Smooth muscle cell (in vitro differentiated cells): ENCODE measurements at regions not wholly inside any gene's neighbourhood (a gene's known extent, or its start where the extent isn't known, plus 50 kb on each side); places are given as distances from the start of the nearest gene placed in this dataset.

Experiments used
- DNase-seq: peaks from one replicate; lab custom pipeline; 2025; ENCODE audit not compliant: unreplicated experiment; lab: John Stamatoyannopoulos, UW
- H2AFZ ChIP-seq: fragments of 200-600 bp; sonication (generic); 2 replicates; pipeline ENCODE4 v1.6.0; 2016; ENCODE audit warnings: antibody characterized with exemption, low read depth, mild to moderate bottlenecking
- H3F3A ChIP-seq: fragments of 200-600 bp; sonication (generic); 2 replicates; pipeline ENCODE4 v1.6.0; 2017; ENCODE audit warnings: antibody characterized with exemption, low read depth
- H3K27ac ChIP-seq: fragments of 200-600 bp; sonication (generic); 2 replicates; pipeline ENCODE4 v1.5.1; 2016; ENCODE audit warnings: low read depth, mild to moderate bottlenecking
- H3K27me3 ChIP-seq: fragments of 200-600 bp; sonication (generic); 2 replicates; pipeline ENCODE4 v1.6.1; 2016; ENCODE audit warnings: low read depth, mild to moderate bottlenecking
- H3K36me3 ChIP-seq: fragments of 200-600 bp; sonication (generic); 2 replicates; pipeline ENCODE4 v1.5.1; 2016; ENCODE audit warnings: low read depth
- H3K4me1 ChIP-seq: fragments of 200-600 bp; sonication (generic); 2 replicates; pipeline ENCODE4 v1.5.1; 2016; ENCODE audit warnings: low read depth
- H3K4me2 ChIP-seq: fragments of 200-600 bp; sonication (generic); 2 replicates; pipeline ENCODE4 v1.6.0; 2016; ENCODE audit warnings: mild to moderate bottlenecking
- H3K4me3 ChIP-seq: fragments of 200-600 bp; sonication (generic); 2 replicates; pipeline ENCODE4 v1.5.1; 2016; ENCODE audit warnings: mild to moderate bottlenecking
- H3K79me2 ChIP-seq: fragments of 200-600 bp; sonication (generic); 2 replicates; pipeline ENCODE4 v1.6.0; 2016; ENCODE audit warnings: low read depth, mild to moderate bottlenecking
- H3K9ac ChIP-seq: fragments of 200-600 bp; sonication (generic); 2 replicates; pipeline ENCODE4 v1.6.0; 2016; ENCODE audit warnings: low read depth
- H3K9me3 ChIP-seq: fragments of 200-600 bp; sonication (generic); replicated peaks from 2 replicates; pipeline ENCODE4 v1.5.1; 2016; ENCODE audit warnings: low read depth
- H4K20me1 ChIP-seq: fragments of 200-600 bp; sonication (generic); 2 replicates; pipeline ENCODE4 v1.6.0; 2016; ENCODE audit warnings: low read depth
- WGBS: methylation state at CpG from one replicate; pipeline ENCODE4 v1.1.7; 2016; ENCODE audit warnings: low lambda C conversion rate; 5-methylcytosine and 5-hydroxymethylcytosine counted together
- TF ChIP-seq, protein P1 (sequence below): fragments of 200-600 bp; sonication (generic); IDR thresholded peaks from 2 replicates; pipeline ENCODE4 v1.5.1; 2017; ENCODE audit warnings: borderline replicate concordance, mild to moderate bottlenecking, antibody characterized with exemption; ENCODE audit not compliant: insufficient read depth, poor library complexity, severe bottlenecking

DNA sequence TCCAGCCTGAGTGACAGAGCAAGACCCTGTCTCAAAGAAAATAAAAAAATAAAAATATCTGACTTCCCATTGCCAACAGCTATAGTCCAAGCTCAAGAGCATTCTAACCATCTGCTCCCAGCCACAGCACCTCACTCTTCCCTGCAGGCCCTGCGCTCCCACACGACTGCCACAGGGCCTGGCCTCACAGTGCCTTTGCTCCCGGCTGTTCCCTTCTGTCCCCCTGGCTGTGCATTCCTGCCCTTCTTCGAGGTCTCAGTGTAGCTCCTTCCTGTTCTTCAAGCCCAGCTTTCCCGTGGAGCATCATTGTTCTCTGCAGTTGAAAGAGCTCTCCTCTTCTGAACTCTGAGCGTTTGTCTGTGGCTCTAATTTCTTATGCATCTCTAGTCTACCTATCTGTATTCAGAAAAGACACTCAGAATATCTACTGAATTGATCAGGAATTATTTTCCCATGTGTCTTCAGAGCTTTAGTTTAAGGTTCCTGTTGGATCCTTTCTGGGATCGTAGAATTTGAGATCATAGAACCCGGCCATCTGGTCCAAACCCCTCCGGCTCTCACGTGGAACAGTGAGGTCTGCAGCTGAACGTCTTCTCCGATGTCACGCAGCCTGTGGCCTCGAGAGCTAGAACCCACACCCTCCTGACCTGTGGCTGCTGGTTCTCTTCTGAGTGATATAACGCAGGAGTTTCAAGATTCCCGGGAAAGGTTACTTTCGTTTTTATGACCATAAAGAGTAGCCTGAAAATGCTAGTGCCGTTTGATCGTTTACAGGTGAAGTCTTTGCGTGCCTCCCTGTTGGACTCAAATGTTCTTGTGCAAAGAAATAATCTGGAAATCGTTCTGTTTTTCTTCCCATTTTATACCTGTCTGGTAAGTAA, 54.4 kb downstream of the DOP1B start:
- H3K27me3 ChIP-seq = no peaks in the 10 kb centered on the region
- H3K4me2 ChIP-seq = peak overlapping the region; percentile 48
- no peaks in the 10 kb centered on the region for H3K79me2 ChIP-seq
- TF ChIP-seq, protein P1, sequence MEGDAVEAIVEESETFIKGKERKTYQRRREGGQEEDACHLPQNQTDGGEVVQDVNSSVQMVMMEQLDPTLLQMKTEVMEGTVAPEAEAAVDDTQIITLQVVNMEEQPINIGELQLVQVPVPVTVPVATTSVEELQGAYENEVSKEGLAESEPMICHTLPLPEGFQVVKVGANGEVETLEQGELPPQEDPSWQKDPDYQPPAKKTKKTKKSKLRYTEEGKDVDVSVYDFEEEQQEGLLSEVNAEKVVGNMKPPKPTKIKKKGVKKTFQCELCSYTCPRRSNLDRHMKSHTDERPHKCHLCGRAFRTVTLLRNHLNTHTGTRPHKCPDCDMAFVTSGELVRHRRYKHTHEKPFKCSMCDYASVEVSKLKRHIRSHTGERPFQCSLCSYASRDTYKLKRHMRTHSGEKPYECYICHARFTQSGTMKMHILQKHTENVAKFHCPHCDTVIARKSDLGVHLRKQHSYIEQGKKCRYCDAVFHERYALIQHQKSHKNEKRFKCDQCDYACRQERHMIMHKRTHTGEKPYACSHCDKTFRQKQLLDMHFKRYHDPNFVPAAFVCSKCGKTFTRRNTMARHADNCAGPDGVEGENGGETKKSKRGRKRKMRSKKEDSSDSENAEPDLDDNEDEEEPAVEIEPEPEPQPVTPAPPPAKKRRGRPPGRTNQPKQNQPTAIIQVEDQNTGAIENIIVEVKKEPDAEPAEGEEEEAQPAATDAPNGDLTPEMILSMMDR = no peak
- no peak for DNase-seq
- H3K4me1 ChIP-seq = peaks cover 21% of the 10 kb centered on the region
- no peaks in the 10 kb centered on the region for H4K20me1 ChIP-seq
- WGBS = 79% methylated on average over 21 of the region's 21 CpGs
- H2AFZ ChIP-seq = no peak overlapping the region
- no peak overlapping the region for H3K4me3 ChIP-seq
- no peaks in the 10 kb centered on the region for H3K36me3 ChIP-seq
- H3F3A ChIP-seq = no peaks in the 10 kb centered on the region
- no peaks in the 10 kb centered on the region for H3K9me3 ChIP-seq
- peak overlapping the region; percentile 11 for H3K9ac ChIP-seq
- peak overlapping the region; percentile 80 for H3K27ac ChIP-seq

DNA sequence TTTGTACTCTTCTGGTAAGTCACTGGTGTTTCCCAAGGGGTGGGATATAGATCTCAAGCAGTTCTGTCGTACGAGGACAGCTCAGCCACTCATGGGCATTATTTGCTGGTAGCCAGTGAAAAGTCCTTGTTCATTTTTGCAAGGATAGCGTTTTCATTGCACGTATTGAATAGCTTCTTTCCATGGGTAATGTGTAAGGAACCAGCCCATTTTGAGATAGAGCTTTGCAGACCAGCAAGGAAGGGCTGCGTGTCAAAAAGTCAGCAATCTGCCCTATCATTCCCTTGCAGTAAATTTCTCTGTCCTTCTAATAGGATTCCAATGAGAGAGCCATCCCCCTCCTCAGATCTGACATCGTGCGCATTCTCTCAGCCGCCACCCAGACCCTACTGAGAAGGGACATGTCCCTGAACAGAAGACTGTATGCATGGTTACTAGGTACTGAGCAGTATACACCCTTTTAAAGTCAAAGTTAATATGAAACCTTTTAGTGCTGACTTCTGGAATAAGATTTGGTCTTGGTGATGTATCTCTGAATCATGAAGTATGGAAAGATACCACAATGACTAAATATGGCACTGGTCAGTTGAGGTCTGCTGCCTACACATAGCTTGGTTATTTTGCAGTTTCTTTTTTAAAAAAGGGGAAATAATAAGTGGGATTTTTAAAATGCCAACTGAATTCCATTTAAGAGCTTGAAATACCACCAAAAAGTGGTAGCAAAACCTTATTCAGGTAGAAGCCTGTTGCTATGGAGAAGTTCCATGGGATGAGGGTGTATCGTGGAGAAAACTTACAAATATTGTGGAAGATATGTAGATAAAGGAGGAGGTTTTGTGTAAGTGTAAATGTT, 55.3 kb downstream of the DOP1B start:
- no peaks in the 10 kb centered on the region for H3K36me3 ChIP-seq
- H3K27ac ChIP-seq = peak overlapping the region; percentile 80
- WGBS = 89% methylated on average over 9 of the region's 9 CpGs
- no peak overlapping the region for H3K4me3 ChIP-seq
- H3K9ac ChIP-seq = no peak overlapping the region
- no peaks in the 10 kb centered on the region for H3K9me3 ChIP-seq
- TF ChIP-seq, protein P1 = no peak
- no peaks in the 10 kb centered on the region for H3K27me3 ChIP-seq
- no peaks in the 10 kb centered on the region for H3K79me2 ChIP-seq
- H3F3A ChIP-seq = no peaks in the 10 kb centered on the region
- H2AFZ ChIP-seq = no peak overlapping the region
- DNase-seq = no peak
- peaks cover 21% of the 10 kb centered on the region for H3K4me1 ChIP-seq
- no peaks in the 10 kb centered on the region for H4K20me1 ChIP-seq
- peak overlapping the region; percentile 48 for H3K4me2 ChIP-seq

DNA sequence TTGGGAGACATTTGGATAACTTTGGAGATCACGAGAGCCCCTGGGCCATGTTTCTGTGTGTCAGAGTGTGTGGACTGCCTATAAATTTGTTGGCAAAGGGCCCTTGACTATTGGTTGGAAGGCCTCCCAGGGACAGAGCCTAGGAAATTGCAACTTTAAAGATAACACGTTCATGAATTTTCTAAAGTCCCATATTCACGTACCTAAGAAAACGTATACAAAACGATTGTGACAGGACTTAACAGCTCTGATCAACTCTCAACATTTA, 55.8 kb downstream of the DOP1B start:
- Histone ChIP-seq H3K27ac (peak overlapping the region; percentile 80), H3K4me2 (peak overlapping the region; percentile 48), H3F3A (no peaks in the 10 kb centered on the region), H3K4me3 (no peak overlapping the region), H3K27me3 (no peaks in the 10 kb centered on the region), H3K36me3 (no peaks in the 10 kb centered on the region), H3K79me2 (no peaks in the 10 kb centered on the region), H3K4me1 (peaks cover 21% of the 10 kb centered on the region), H3K9me3 (no peaks in the 10 kb centered on the region), H3K9ac (no peak overlapping the region), H2AFZ (no peak overlapping the region), H4K20me1 (no peaks in the 10 kb centered on the region)
- DNase-seq = no peak
- TF ChIP-seq, protein P1 = no peak
- 87% methylated on average over 5 of the region's 5 CpGs for WGBS
